ENCODE measurements at regions not wholly inside any gene's neighbourhood (a gene's known extent, or its start where the extent isn't known, plus 50 kb on each side); places are given as distances from the start of the nearest gene placed in this dataset.

DNA sequence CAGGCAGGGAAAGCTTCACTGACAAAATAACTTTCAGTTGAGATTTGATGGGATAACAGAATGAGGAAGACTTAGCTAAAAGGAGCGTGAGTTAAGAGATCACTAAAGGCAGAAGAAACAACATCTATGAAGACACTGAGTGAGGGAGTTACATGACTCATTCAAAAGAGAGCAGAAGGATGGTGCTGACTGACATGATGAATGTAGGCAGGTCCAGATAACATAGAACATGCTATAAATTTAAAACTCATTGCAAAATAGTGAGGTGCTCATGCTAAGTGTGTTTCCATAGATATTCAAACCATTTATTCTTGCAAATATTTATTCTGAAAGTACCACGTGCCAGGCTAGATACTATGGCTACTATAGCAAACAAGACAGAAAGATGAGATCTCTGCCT is 116.4 kb upstream of the DGKB start:
- Histone ChIP-seq H4K20me1 (ENCODE audit: control insufficient read depth, insufficient read depth, insufficient read length) (no peaks in the 10 kb centered on the region), H3K27me3 (ENCODE audit: insufficient read depth, low read length) (no peaks in the 10 kb centered on the region), H2BK12ac (ENCODE audit: insufficient read length, low read depth, low read length) (no peak overlapping the region), H3K79me2 (ENCODE audit: insufficient read depth, low read length) (no peaks in the 10 kb centered on the region), H3K23ac (ENCODE audit: insufficient read length, low read depth, low read length) (no peak overlapping the region), H3K4me1 (ENCODE audit: insufficient read depth, low read length) (peaks cover 3% of the 10 kb centered on the region; the same call in 1 of the 2 replicates), H2BK120ac (ENCODE audit: low read depth, low read length, poor library complexity, severe bottlenecking) (no peak overlapping the region), H2AFZ (ENCODE audit: low read length) (no peak overlapping the region), H3K27ac (ENCODE audit: insufficient read length, low read depth, low read length) (no peak overlapping the region), H3K18ac (ENCODE audit: insufficient read length, low read depth, low read length) (no peak overlapping the region), H2BK5ac (ENCODE audit: insufficient read length, low read length) (no peak overlapping the region), H3K79me1 (ENCODE audit: insufficient read depth, low read depth, low read length, poor library complexity, severe bottlenecking) (no peaks in the 10 kb centered on the region), H2BK20ac (ENCODE audit: low read depth, low read length, poor library complexity, severe bottlenecking) (no peak overlapping the region), H4K91ac (ENCODE audit: insufficient read length, low read depth, low read length) (no peak overlapping the region), H3K4me2 (ENCODE audit: insufficient read depth, insufficient read length, low read length) (no peak overlapping the region), H4K8ac (replicated peaks; ENCODE audit: insufficient read length, low read depth, low read length) (no peak overlapping the region), H2AK5ac (ENCODE audit: insufficient read length, low read length) (no peak overlapping the region), H3K4ac (ENCODE audit: low read depth, low read length) (no peak overlapping the region), H3T11ph (ENCODE audit: low read length) (no peak overlapping the region), H2BK15ac (ENCODE audit: low read depth, low read length) (no peak overlapping the region), H3K23me2 (ENCODE audit: insufficient read length, low read depth, low read length, poor library complexity, severe bottlenecking) (peaks cover 5% of the 10 kb centered on the region), H3K14ac (ENCODE audit: insufficient read depth, low read length) (no peak overlapping the region), H3K9me3 (ENCODE audit: control insufficient read depth, low read depth, low read length) (no peaks in the 10 kb centered on the region), H3K9ac (ENCODE audit: extremely low read depth, insufficient read length, low read length) (no peak overlapping the region), H4K5ac (ENCODE audit: insufficient read length, low read depth, low read length) (no peak overlapping the region), H3K56ac (ENCODE audit: insufficient read length, low read depth, low read length) (no peak overlapping the region)
- TF ChIP-seq, protein P1, sequence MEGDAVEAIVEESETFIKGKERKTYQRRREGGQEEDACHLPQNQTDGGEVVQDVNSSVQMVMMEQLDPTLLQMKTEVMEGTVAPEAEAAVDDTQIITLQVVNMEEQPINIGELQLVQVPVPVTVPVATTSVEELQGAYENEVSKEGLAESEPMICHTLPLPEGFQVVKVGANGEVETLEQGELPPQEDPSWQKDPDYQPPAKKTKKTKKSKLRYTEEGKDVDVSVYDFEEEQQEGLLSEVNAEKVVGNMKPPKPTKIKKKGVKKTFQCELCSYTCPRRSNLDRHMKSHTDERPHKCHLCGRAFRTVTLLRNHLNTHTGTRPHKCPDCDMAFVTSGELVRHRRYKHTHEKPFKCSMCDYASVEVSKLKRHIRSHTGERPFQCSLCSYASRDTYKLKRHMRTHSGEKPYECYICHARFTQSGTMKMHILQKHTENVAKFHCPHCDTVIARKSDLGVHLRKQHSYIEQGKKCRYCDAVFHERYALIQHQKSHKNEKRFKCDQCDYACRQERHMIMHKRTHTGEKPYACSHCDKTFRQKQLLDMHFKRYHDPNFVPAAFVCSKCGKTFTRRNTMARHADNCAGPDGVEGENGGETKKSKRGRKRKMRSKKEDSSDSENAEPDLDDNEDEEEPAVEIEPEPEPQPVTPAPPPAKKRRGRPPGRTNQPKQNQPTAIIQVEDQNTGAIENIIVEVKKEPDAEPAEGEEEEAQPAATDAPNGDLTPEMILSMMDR (conservative IDR thresholded peaks at IDR 0.05) = no peak
- Mint-ChIP-seq H3K9me3 (peaks cover 0 to 3% of the 10 kb centered on the region in 2 experiments; a peak in 2 of 5 replicates), H3K4me1 (peaks cover 13 to 15% of the 10 kb centered on the region in 2 experiments), H3K27me3 (ENCODE audit: low read depth) (no peaks in the 10 kb centered on the region), H3K27ac (no peak overlapping the region), H3K4me3 (no peak overlapping the region), H3K36me3 (ENCODE audit: insufficient read depth in 1 of 3, low read depth in 3 of 3) (peaks cover 0 to 5% (median 4%) of the 10 kb centered on the region in 3 experiments; a peak in 2 of 7 replicates)
- no CpG with 5 or more reads among the region's 2 CpGs for WGBS (ENCODE audit: extremely low coverage, insufficient read length, low lambda C conversion rate)
- DNase-seq = no peak

All from H9 (cell line).